HUES6 (cell line): ENCODE measurements at regions not wholly inside any gene's neighbourhood (a gene's known extent, or its start where the extent isn't known, plus 50 kb on each side); places are given as distances from the start of the nearest gene placed in this dataset.

Experiments used
- H3K27ac ChIP-seq: 2 replicates; pipeline ENCODE4 v1.7.0; 2013; ENCODE audit warnings: low read depth, mild to moderate bottlenecking, low read length, inconsistent platforms
- H3K27me3 ChIP-seq: 2 replicates; pipeline ENCODE4 v1.6.1; 2013; ENCODE audit warnings: low read length; ENCODE audit not compliant: control insufficient read depth, insufficient read depth
- H3K36me3 ChIP-seq: 2 replicates; pipeline ENCODE4 v1.6.1; 2013; ENCODE audit warnings: low read length; ENCODE audit not compliant: control insufficient read depth, insufficient read depth
- H3K4me1 ChIP-seq: 2 replicates; pipeline ENCODE4 v1.6.1; 2013; ENCODE audit warnings: low read length; ENCODE audit not compliant: control insufficient read depth, insufficient read depth
- H3K4me3 ChIP-seq: 2 replicates; pipeline ENCODE4 v1.5.1; 2013; ENCODE audit warnings: low read depth, low read length
- H3K9ac ChIP-seq: one replicate; pipeline ENCODE4 v1.6.1; 2013; ENCODE audit warnings: mild to moderate bottlenecking, low read length
- H3K9me3 ChIP-seq: 2 replicates; pipeline ENCODE4 v1.6.1; 2013; ENCODE audit warnings: low read depth, low read length; ENCODE audit not compliant: control insufficient read depth, insufficient read depth

DNA sequence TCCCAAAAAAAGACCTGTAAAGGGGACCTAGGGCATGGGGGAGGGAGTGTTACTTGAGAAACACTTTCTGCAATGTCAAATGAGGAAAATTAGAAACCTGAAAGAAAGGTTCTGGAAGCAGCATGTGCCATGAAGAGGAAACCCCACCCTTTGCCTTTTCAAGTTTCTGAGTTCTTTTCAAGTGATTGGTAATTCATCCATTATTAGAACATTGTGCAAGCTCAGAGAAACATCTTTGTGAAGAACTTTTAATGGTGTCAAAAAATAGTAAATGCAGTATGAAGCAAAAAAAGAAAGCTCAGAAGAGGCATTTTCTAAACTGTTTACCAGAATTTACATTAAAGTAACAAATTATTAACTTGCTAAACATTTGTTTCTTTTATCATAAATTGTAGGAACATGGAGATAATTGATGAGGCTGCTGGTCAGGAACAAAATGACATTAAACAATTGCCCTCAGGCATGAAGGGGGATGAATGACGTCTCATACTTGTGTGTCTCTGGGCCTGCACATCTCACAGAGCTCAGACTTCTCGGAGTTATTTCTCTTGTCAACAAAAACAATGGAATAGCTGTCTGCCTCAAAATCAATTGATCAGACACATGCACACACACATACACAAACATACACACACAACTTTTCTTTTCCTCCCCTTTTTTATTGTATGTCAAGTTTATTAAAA lies 1946.0 kb upstream of the CDH6 start:
- H3K27ac ChIP-seq = no peak overlapping the region
- H3K9ac ChIP-seq = no peak overlapping the region
- H3K4me1 ChIP-seq = no peaks in the 10 kb centered on the region
- no peaks in the 10 kb centered on the region for H3K36me3 ChIP-seq
- H3K4me3 ChIP-seq = no peak overlapping the region
- H3K27me3 ChIP-seq = no peaks in the 10 kb centered on the region
- no peaks in the 10 kb centered on the region for H3K9me3 ChIP-seq

DNA sequence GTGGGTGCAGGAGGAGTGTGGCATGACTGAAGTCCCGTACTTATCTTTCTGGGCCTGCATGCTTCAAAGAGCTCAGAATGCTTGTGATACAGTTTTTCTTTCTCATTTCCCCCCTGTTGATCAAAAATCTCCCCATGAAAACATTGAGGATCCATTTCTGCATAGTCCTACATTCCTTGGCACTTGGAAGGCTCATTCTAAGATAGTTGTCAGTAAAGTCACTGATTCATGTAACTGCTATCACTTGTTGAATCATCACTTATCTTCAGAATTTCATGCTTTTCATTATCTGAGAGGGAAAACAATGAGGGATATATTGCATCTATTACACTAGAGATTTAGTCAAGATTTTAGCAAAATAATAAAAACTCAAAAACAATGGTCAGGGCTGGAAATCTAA lies 1953.1 kb upstream of the CDH6 start:
- Histone ChIP-seq H3K27ac (no peak overlapping the region), H3K27me3 (no peaks in the 10 kb centered on the region), H3K9ac (no peak overlapping the region), H3K36me3 (no peaks in the 10 kb centered on the region), H3K9me3 (no peaks in the 10 kb centered on the region), H3K4me1 (peaks cover 14% of the 10 kb centered on the region; the same call in 1 of the 2 replicates), H3K4me3 (no peak overlapping the region)

DNA sequence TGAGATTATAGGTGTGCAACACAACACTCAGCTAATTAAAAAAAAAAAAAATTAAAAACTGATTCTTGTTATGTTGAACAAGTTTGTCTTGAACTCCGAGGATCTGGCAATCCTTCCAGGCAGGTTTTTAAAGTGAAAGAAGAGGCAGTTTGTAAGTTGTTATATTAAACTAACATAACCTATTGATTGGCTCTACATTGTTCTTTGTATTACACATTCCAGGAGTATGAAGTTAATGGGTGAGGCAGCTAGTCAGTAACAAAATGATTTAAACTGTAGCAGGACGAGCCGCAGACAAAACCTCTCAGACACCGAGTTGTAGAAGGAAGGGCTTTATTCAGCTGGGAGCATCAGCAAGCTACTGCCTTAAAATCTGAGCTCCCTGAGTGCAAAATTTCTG lies 1953.9 kb upstream of the CDH6 start:
- H3K27ac ChIP-seq = no peak overlapping the region
- H3K36me3 ChIP-seq = no peaks in the 10 kb centered on the region
- H3K27me3 ChIP-seq = no peaks in the 10 kb centered on the region
- no peak overlapping the region for H3K4me3 ChIP-seq
- H3K9me3 ChIP-seq = no peaks in the 10 kb centered on the region
- no peak overlapping the region for H3K9ac ChIP-seq
- peaks cover 14% of the 10 kb centered on the region; the same call in 1 of the 2 replicates for H3K4me1 ChIP-seq

DNA sequence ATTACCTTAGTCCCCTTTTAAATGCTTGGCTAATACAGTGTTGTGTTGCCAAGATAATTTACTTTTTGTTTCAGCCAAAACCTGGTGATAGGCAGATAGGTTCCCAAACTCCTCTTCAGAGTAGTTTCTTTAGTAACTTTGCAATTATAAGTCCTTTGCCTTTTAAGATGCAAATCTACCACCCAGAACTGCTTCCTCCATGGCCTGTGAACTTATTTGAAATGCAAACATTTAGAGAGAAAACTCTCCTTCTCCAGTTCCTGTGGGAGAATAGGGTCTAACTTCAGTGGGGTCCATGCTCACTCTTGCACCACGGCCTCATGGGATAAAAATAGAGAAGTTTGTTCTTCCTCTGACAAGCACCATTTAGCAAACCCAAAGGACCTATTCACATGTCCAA lies 1955.4 kb upstream of the CDH6 start:
- Histone ChIP-seq H3K27ac (no peak overlapping the region), H3K36me3 (no peaks in the 10 kb centered on the region), H3K4me3 (no peak overlapping the region), H3K27me3 (no peaks in the 10 kb centered on the region), H3K9ac (no peak overlapping the region), H3K4me1 (peaks cover 14% of the 10 kb centered on the region; the same call in 1 of the 2 replicates), H3K9me3 (no peaks in the 10 kb centered on the region)

DNA sequence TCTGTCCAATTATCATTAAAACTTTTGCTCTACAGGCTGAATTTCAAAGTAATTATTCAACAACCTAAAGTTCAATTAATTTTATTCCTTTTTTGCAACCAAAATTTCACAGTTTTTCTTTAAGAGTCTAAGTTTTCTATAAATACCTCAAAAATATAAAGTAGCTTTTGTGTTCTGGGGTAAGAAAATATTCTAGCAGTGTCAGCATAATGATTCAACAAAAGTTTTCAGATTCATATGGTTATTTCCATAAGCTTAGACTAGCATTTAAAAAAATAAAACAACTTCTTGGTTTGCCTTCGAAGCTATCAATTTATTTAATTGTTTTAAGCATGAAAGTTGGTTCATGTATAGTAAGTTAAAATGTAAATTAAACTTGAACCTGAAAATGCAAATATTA lies 1962.3 kb upstream of the CDH6 start:
- Histone ChIP-seq H3K36me3 (no peaks in the 10 kb centered on the region), H3K9ac (no peak overlapping the region), H3K27ac (no peak overlapping the region), H3K9me3 (no peaks in the 10 kb centered on the region), H3K27me3 (no peaks in the 10 kb centered on the region), H3K4me3 (no peak overlapping the region), H3K4me1 (no peaks in the 10 kb centered on the region)

DNA sequence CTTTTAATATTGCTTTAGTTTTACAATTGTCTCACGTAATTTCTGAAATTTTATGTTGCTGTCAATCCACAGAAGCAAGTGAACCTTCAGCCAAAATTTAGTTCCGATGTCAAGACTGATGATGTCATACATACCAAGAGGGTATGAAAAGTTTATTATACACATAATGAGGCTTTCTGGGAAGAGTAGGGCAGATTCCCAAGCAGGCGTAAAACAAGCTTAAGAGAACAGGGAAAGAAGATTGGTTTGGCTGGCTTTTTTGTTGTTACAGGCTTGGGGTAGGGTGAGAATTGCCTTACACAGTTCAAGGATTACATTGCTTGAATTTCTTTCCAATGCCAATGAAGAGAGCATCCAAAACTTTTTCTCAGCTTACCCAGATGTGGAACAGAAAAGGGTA lies 1962.9 kb upstream of the CDH6 start:
- Histone ChIP-seq H3K4me1 (no peaks in the 10 kb centered on the region), H3K9ac (no peak overlapping the region), H3K27ac (no peak overlapping the region), H3K36me3 (no peaks in the 10 kb centered on the region), H3K4me3 (no peak overlapping the region), H3K9me3 (no peaks in the 10 kb centered on the region), H3K27me3 (no peaks in the 10 kb centered on the region)

DNA sequence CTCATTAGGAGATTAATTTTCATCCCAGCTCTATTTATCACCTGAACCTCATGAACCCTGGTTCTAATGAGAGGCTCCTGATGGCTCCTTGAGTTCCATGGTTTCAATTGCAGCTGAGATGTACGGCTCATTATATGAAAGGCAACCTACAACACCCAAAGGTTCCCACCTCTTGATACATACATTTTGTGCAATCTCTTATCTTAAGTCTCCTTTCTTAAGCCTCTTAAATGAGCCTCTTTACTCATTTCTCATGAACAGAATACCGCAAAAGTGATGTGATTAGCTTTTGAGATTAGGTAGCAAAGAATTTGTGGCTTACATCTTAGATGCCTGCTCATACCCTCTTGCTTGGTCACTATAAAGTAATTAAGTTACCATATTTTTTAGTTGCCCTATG lies 1964.0 kb upstream of the CDH6 start:
- no peak overlapping the region for H3K4me3 ChIP-seq
- H3K27ac ChIP-seq = no peak overlapping the region
- H3K9ac ChIP-seq = no peak overlapping the region
- no peaks in the 10 kb centered on the region for H3K4me1 ChIP-seq
- H3K27me3 ChIP-seq = no peaks in the 10 kb centered on the region
- H3K9me3 ChIP-seq = no peaks in the 10 kb centered on the region
- H3K36me3 ChIP-seq = no peaks in the 10 kb centered on the region

DNA sequence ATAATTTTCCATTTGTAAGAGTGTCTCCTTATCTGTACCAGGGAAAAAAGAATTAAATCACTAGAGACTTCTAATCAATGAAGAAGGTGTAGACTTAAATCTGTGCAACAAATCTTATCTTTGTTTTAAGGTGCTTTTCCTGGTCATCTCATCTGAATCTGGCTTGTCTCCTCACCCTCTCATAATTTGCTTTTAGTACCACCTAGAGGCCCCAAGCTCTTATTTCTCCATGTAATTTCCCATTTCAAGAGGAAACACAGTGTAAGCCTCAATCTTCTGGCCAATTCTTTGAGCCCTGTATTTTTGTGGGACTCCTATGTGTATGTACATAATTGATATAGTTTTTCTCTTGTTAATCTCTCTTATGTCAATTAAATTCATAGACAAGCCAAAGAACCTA lies 1975.3 kb upstream of the CDH6 start:
- Histone ChIP-seq H3K9ac (no peak overlapping the region), H3K27me3 (no peaks in the 10 kb centered on the region), H3K4me3 (no peak overlapping the region), H3K36me3 (no peaks in the 10 kb centered on the region), H3K27ac (no peak overlapping the region), H3K4me1 (peaks cover 5% of the 10 kb centered on the region; the same call in 1 of the 2 replicates), H3K9me3 (no peaks in the 10 kb centered on the region)

DNA sequence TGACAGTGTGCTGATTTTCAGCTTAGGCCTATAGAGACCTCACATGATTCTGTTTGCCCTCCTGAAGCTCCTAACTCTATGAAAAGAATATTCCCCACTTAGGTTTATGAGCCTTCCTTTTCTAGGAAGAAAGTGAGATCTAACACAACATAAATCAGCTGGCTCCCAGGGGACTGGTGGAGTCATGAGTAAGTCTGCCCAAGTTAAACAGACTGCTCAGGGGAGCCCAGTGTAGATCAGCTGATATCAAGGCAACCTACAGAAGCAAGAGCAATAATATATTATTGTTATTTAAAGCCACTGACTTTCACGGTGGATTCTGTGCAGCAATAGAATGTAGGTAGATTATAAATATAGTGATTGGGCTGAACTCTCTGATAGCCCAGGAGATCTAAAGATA lies 1978.6 kb upstream of the CDH6 start:
- Histone ChIP-seq H3K36me3 (no peaks in the 10 kb centered on the region), H3K9me3 (no peaks in the 10 kb centered on the region), H3K4me1 (peaks cover 10% of the 10 kb centered on the region; the same call in 1 of the 2 replicates), H3K27ac (no peak overlapping the region), H3K9ac (no peak overlapping the region), H3K4me3 (no peak overlapping the region), H3K27me3 (no peaks in the 10 kb centered on the region)

DNA sequence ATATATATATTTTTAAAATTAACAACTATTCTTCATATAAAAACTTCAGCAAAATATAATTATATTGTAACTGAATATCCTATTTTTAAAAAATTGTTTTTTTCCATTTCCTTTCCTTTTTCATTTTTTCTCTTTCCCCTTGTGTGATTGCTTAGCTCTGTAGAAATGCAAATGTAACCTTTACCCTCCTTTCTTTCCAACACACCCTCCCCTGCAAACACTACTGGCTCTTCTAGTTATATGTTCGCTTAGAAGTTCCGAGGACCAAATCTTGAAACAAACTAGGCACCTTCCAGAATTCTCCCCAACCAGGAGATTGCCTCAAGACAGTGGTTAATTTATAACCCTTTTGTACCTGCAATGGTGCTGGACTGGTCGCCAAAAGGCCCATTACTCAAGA lies 1980.0 kb upstream of the CDH6 start:
- Histone ChIP-seq H3K9ac (no peak overlapping the region), H3K36me3 (no peaks in the 10 kb centered on the region), H3K4me3 (no peak overlapping the region), H3K9me3 (no peaks in the 10 kb centered on the region), H3K27me3 (no peaks in the 10 kb centered on the region), H3K4me1 (peaks cover 10% of the 10 kb centered on the region; the same call in 1 of the 2 replicates), H3K27ac (no peak overlapping the region)

DNA sequence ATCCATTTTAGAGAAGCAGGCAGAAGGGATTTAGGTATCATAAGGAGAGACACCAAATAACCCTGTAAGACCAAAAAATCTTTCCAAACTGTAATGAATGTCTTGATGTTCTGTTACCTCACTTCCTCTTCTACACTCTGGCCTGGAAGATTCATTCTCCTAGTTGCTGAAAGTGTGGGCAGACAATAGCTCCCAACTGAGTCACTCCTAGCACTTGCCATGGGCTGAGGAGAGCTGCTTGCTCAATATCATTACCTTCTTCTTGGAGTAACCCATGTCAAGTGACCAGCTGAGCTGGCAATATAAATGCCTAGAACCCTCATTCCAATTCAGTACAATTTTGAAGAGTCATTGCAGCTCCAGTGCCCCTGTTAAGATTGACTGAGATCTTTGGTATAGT lies 1985.5 kb upstream of the CDH6 start:
- Histone ChIP-seq H3K4me3 (no peak overlapping the region), H3K4me1 (peaks cover 5% of the 10 kb centered on the region; the same call in 1 of the 2 replicates), H3K27me3 (no peaks in the 10 kb centered on the region), H3K36me3 (no peaks in the 10 kb centered on the region), H3K27ac (no peak overlapping the region), H3K9me3 (no peaks in the 10 kb centered on the region), H3K9ac (no peak overlapping the region)
